ENCODE measurements at regions not wholly inside any gene's neighbourhood (a gene's known extent, or its start where the extent isn't known, plus 50 kb on each side); places are given as distances from the start of the nearest gene placed in this dataset.

DNA sequence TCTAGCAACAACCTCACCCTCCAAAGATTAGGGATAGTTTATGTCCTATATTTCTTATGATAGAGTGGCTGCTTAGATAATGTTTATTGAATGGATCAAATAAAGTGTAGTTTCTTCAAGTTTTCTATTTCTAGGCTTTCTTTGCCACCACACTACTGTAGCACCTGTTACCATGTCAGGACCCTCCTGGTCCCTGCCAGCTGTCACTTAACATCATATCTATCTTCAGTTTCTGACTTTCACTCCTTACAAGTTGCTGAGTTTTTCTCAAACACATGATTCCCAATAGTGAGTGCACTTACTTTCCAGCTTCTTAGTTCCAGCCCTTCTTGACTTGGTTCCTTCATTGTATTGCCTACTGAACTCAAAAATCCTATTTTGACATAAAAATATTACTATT is 593.9 kb upstream of the PITX2 start:
- TF ChIP-seq CTCF (conservative IDR thresholded peaks at IDR 0.05 in 1 of 2, IDR thresholded peaks at IDR 0.05 in 1 of 2; ENCODE audit: extremely low read depth in 1 of 2, insufficient read depth in 1 of 2, low read depth in 1 of 2, low read length in 2 of 2) (no peak), EZH2 (IDR thresholded peaks at IDR 0.05; ENCODE audit: borderline replicate concordance, low read length) (no peak)

Data from mammary epithelial cell (primary cell).